Gastroesophageal sphincter (tissue), 3 donors: ENCODE measurements at regions not wholly inside any gene's neighbourhood (a gene's known extent, or its start where the extent isn't known, plus 50 kb on each side); places are given as distances from the start of the nearest gene placed in this dataset.

ENCODE experiments used
- POLR2A ChIP-seq, 2 donors: fragments of 450-650 bp; IDR thresholded peaks; one replicate each; pipeline ENCODE4 v1.6.1; 2017; ENCODE audit warnings: antibody characterized with exemption in 2 of 2, mild to moderate bottlenecking in 2 of 2, moderate library complexity in 1 of 2
- POLR2AphosphoS5 ChIP-seq: sonication (generic); formaldehyde crosslinking; IDR thresholded peaks from one replicate; pipeline ENCODE4 v1.6.1; 2017; ENCODE audit warnings: antibody characterized with exemption
- TF ChIP-seq, protein P1 (sequence below), 4 experiments: fragments of 200-600 bp in 2 of 4; fragments of 450-650 bp in 2 of 4; sonication (generic) in 1 of 4; IDR thresholded peaks; one replicate each; pipeline ENCODE4 v1.5.1; 2017 to 2019; ENCODE audit warnings: antibody characterized with exemption in 4 of 4, mild to moderate bottlenecking in 2 of 4, moderate library complexity in 2 of 4

GRCh38 chr2:58578276-58578675, 337.2 kb upstream of the FANCL start:
- TF ChIP-seq, protein P1, sequence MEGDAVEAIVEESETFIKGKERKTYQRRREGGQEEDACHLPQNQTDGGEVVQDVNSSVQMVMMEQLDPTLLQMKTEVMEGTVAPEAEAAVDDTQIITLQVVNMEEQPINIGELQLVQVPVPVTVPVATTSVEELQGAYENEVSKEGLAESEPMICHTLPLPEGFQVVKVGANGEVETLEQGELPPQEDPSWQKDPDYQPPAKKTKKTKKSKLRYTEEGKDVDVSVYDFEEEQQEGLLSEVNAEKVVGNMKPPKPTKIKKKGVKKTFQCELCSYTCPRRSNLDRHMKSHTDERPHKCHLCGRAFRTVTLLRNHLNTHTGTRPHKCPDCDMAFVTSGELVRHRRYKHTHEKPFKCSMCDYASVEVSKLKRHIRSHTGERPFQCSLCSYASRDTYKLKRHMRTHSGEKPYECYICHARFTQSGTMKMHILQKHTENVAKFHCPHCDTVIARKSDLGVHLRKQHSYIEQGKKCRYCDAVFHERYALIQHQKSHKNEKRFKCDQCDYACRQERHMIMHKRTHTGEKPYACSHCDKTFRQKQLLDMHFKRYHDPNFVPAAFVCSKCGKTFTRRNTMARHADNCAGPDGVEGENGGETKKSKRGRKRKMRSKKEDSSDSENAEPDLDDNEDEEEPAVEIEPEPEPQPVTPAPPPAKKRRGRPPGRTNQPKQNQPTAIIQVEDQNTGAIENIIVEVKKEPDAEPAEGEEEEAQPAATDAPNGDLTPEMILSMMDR (IDR thresholded peaks at IDR 0.05): no peak
- no peak for TF ChIP-seq POLR2A (IDR thresholded peaks at IDR 0.05)
- no peak for TF ChIP-seq POLR2AphosphoS5
